ENCODE measurements at regions not wholly inside any gene's neighbourhood (a gene's known extent, or its start where the extent isn't known, plus 50 kb on each side); places are given as distances from the start of the nearest gene placed in this dataset.
A peak's percentile ranks its signal among the peaks of the same experiment; 100 is the strongest.
"Not testable (repeated sequence)": the region's sequence is repeated elsewhere in the genome, so short reads cannot be mapped to it uniquely, and the experiment has no call there.

- ATAC-seq; H3K36me3 Mint-ChIP-seq (ENCODE audit: low read depth); H3K27me3 Mint-ChIP-seq; DNase-seq; H3K9me3 Mint-ChIP-seq: not testable (repeated sequence)
- Mint-ChIP-seq H3K4me3 (peak overlapping the region; percentile 37), H3K27ac (peak overlapping the region; percentile 86), H3K4me1 (ENCODE audit: low read depth) (peaks cover 73% of the 10 kb centered on the region)
- ChIA-PET POLR2A (interaction anchor here (4.8 kb wide), 1 partner anchor 12 kb away, joined by 26 read pairs; no protein-coding TSS in a partner anchor), CTCF (interaction anchor here (1.1 to 2.6 kb wide), 4 partner anchors 10 to 50 kb away, joined by 3 to 5 read pairs (median 4); no protein-coding TSS in a partner anchor)
- intact Hi-C loops (cut with micrococcal nuclease): loop anchor here (1.0 to 2.0 kb wide), 2 partner anchors 13 to 17 kb away; no protein-coding TSS in a partner anchor
Observed at GRCh38 chr3:172579753-172580152, 56.5 kb upstream of the TNFSF10 start.

GRCh38 chr3:172578714-172579113, 55.5 kb upstream of the TNFSF10 start:
- H3K36me3 Mint-ChIP-seq (ENCODE audit: low read depth); intact Hi-C loops (cut with micrococcal nuclease); ATAC-seq; H3K9me3 Mint-ChIP-seq; H3K4me3 Mint-ChIP-seq; H3K27me3 Mint-ChIP-seq; DNase-seq: not testable (repeated sequence)
- H3K4me1 Mint-ChIP-seq (ENCODE audit: low read depth): peaks cover 66% of the 10 kb centered on the region
- ChIA-PET CTCF (interaction anchor here (0.6 to 2.6 kb wide), 6 partner anchors 9 to 889 kb away, joined by 3 to 5 read pairs (median 3); no protein-coding TSS in a partner anchor), POLR2A (interaction anchor here (1.4 kb wide), 1 partner anchor 17 kb away, joined by 4 read pairs; no protein-coding TSS in a partner anchor)
- H3K27ac Mint-ChIP-seq: peak overlapping the region; percentile 0

GRCh38 chr3:172577987-172578570, 54.8 kb upstream of the TNFSF10 start:
- peaks cover 61% of the 10 kb centered on the region for H3K4me1 Mint-ChIP-seq (ENCODE audit: low read depth)
- peaks cover 7% of the 10 kb centered on the region for H3K9me3 Mint-ChIP-seq
- DNase-seq (no peak), ATAC-seq (no peak)
- peaks cover 7% of the 10 kb centered on the region for H3K36me3 Mint-ChIP-seq (ENCODE audit: low read depth)
- TF ChIP-seq CTCF (IDR thresholded peaks at IDR 0.05): no peak
- H3K27ac Mint-ChIP-seq: peak overlapping the region; percentile 56
- no peaks in the 10 kb centered on the region for H3K27me3 Mint-ChIP-seq
- intact Hi-C loops (cut with micrococcal nuclease): no loop called here
- ChIA-PET POLR2A (interaction anchor here (1.4 kb wide), 1 partner anchor 18 kb away, joined by 4 read pairs; no protein-coding TSS in a partner anchor), CTCF (interaction anchor here (0.6 kb wide), 1 partner anchor 889 kb away, joined by 3 read pairs; no protein-coding TSS in a partner anchor)
- no peak overlapping the region for H3K4me3 Mint-ChIP-seq

- Mint-ChIP-seq H3K4me1 (ENCODE audit: low read depth) (peaks cover 34% of the 10 kb centered on the region), H3K36me3 (ENCODE audit: low read depth) (peaks cover 7% of the 10 kb centered on the region), H3K27ac (no peak overlapping the region), H3K9me3 (peaks cover 16% of the 10 kb centered on the region), H3K27me3 (no peaks in the 10 kb centered on the region), H3K4me3 (no peak overlapping the region)
- ChIA-PET POLR2A (interaction anchor here (0.5 to 0.8 kb wide), 2 partner anchors 20 to 59 kb away, joined by 3 read pairs; no protein-coding TSS in a partner anchor), CTCF (no interaction called here)
- ATAC-seq (no peak), DNase-seq (no peak)
- intact Hi-C loops (cut with micrococcal nuclease): no loop called here
- no peak for TF ChIP-seq CTCF (IDR thresholded peaks at IDR 0.05)
Observed at GRCh38 chr3:172575375-172575774, 52.1 kb upstream of the TNFSF10 start.

GRCh38 chr3:172573422-172573821, 50.2 kb upstream of the TNFSF10 start:
- no peaks in the 10 kb centered on the region for H3K27me3 Mint-ChIP-seq

More at GRCh38 chr3:172573422-172573821, 50.2 kb upstream of the TNFSF10 start:
- CTCF ChIA-PET: interaction anchor here (3.9 kb wide), 1 partner anchor 23 kb away, joined by 13 read pairs; no protein-coding TSS in a partner anchor
- Mint-ChIP-seq H3K9me3 (peaks cover 23% of the 10 kb centered on the region), H3K27ac (no peak overlapping the region), H3K36me3 (ENCODE audit: low read depth) (peaks cover 3% of the 10 kb centered on the region), H3K4me3 (no peak overlapping the region), H3K4me1 (ENCODE audit: low read depth) (peaks cover 18% of the 10 kb centered on the region)
- intact Hi-C loops (cut with micrococcal nuclease): no loop called here
- DNase-seq: no peak
- POLR2A ChIA-PET: no interaction called here
- no peak for TF ChIP-seq CTCF (IDR thresholded peaks at IDR 0.05)
- no peak for ATAC-seq

All from activated CD8-positive, alpha-beta T cell treated with anti-CD3 and anti-CD28 coated beads for 36 hours (primary cell).